ENCODE measurements at regions not wholly inside any gene's neighbourhood (a gene's known extent, or its start where the extent isn't known, plus 50 kb on each side); places are given as distances from the start of the nearest gene placed in this dataset.
"Not testable (repeated sequence)": the region's sequence is repeated elsewhere in the genome, so short reads cannot be mapped to it uniquely, and the experiment has no call there.

DNA sequence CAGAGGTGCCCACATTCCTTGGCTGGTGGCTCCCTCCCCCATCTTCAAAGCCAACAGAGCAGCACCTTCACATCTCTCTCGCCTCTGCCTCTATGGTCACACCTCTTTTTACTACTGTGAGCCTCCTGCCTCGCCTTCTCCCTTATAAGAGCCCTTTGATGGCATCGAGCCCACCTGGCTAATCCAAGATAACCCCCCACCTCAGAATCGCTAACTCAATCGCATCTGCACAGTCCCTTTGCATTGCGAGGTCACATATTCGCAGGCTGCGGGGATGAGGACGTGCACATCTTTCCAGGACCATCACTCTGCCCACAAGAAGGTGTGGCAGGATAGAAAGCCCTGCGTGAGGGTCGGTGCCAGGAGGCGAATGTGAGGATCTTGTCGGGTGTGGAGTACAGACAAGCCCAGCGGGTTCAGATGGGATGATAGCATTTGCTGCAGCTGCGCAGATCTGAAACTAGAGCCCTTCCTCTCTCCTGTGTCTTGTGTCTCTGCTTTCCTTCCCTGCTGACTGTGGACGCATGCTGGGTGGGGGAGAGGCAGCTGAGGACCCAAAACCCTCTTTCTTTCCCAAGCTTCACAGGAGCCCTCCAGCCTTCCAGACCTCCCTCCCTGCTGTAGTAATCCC is 148.3 kb upstream of the HDAC4 start (continued):
- TF ChIP-seq ZNF510 (tag by site-specific recombination; IDR thresholded peaks at IDR 0.05; ENCODE audit: insufficient replicate concordance) (no peak), ZNF391 (tag by site-specific recombination; IDR thresholded peaks at IDR 0.05; ENCODE audit: borderline replicate concordance, low read depth) (no peak), ZNF423 (tag by site-specific recombination; IDR thresholded peaks at IDR 0.05) (no peak), ZNF132 (tag by site-specific recombination; IDR thresholded peaks at IDR 0.05; ENCODE audit: borderline replicate concordance) (no peak), ZNF335 (tag by site-specific recombination; conservative IDR thresholded peaks at IDR 0.05) (no peak)
- TF ChIP-seq, protein P1, sequence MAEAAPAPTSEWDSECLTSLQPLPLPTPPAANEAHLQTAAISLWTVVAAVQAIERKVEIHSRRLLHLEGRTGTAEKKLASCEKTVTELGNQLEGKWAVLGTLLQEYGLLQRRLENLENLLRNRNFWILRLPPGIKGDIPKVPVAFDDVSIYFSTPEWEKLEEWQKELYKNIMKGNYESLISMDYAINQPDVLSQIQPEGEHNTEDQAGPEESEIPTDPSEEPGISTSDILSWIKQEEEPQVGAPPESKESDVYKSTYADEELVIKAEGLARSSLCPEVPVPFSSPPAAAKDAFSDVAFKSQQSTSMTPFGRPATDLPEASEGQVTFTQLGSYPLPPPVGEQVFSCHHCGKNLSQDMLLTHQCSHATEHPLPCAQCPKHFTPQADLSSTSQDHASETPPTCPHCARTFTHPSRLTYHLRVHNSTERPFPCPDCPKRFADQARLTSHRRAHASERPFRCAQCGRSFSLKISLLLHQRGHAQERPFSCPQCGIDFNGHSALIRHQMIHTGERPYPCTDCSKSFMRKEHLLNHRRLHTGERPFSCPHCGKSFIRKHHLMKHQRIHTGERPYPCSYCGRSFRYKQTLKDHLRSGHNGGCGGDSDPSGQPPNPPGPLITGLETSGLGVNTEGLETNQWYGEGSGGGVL (tag by site-specific recombination; IDR thresholded peaks at IDR 0.05): no peak
- TF ChIP-seq, protein P2, sequence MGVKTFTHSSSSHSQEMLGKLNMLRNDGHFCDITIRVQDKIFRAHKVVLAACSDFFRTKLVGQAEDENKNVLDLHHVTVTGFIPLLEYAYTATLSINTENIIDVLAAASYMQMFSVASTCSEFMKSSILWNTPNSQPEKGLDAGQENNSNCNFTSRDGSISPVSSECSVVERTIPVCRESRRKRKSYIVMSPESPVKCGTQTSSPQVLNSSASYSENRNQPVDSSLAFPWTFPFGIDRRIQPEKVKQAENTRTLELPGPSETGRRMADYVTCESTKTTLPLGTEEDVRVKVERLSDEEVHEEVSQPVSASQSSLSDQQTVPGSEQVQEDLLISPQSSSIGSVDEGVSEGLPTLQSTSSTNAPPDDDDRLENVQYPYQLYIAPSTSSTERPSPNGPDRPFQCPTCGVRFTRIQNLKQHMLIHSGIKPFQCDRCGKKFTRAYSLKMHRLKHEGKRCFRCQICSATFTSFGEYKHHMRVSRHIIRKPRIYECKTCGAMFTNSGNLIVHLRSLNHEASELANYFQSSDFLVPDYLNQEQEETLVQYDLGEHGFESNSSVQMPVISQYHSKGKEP (tag by site-specific recombination; IDR thresholded peaks at IDR 0.05): no peak

DNA sequence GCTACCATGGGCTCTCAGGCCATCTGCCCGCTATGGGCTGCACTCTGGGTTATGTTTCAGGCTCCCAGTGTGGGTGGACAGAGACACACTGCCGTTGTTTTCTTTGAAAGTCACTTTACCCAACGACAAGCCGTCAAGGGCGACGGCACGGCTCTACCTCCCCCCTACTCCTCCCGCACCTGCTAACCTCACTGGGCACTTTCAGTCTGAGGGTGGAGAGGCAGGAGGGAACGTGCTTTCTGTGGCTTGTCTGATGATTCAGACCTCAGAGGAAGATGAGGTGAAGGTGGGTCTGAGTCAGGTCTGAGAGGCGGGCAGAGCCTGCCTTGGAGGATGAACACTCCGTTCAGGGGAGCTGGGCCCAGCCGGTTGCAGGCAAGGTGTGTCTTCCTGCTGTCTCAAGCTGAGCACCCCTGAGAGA is 147.6 kb upstream of the HDAC4 start:
- H3K27ac ChIP-seq (ENCODE audit: extremely low read depth, low read depth, low read length): no peak overlapping the region
- POLR2A ChIA-PET: no interaction called here
- no peaks in the 10 kb centered on the region for H3K36me3 ChIP-seq (ENCODE audit: control insufficient read depth in 2 of 2, insufficient read depth in 1 of 2, low read length in 2 of 2)
- no peaks in the 10 kb centered on the region for H3K4me1 ChIP-seq (ENCODE audit: control insufficient read depth, insufficient read depth, low read length)
- H3K9me3 ChIP-seq (ENCODE audit: control insufficient read depth, insufficient read depth, low read depth, low read length): no peaks in the 10 kb centered on the region
- CTCF ChIA-PET: no interaction called here
- H3K4me3 ChIP-seq (ENCODE audit: low read depth, low read length): no peak overlapping the region
- TF ChIP-seq ZNF792 (tag by site-specific recombination; IDR thresholded peaks at IDR 0.05): no peak
- TF ChIP-seq, protein P3, sequence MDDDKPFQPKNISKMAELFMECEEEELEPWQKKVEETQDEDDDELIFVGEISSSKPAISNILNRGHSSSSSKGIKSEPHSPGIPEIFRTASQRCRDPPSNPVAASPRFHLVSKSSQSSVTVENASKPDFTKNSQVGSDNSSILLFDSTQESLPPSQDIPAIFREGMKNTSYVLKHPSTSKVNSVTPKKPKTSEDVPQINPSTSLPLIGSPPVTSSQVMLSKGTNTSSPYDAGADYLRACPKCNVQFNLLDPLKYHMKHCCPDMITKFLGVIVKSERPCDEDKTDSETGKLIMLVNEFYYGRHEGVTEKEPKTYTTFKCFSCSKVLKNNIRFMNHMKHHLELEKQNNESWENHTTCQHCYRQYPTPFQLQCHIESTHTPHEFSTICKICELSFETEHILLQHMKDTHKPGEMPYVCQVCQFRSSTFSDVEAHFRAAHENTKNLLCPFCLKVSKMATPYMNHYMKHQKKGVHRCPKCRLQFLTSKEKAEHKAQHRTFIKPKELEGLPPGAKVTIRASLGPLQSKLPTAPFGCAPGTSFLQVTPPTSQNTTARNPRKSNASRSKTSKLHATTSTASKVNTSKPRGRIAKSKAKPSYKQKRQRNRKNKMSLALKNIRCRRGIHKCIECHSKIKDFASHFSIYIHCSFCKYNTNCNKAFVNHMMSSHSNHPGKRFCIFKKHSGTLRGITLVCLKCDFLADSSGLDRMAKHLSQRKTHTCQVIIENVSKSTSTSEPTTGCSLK (tag by site-specific recombination; IDR thresholded peaks at IDR 0.05): no peak
- no peak for TF ChIP-seq EGR2 (tag by site-specific recombination; IDR thresholded peaks at IDR 0.05; ENCODE audit: low read depth)
- TF ChIP-seq, protein P4, sequence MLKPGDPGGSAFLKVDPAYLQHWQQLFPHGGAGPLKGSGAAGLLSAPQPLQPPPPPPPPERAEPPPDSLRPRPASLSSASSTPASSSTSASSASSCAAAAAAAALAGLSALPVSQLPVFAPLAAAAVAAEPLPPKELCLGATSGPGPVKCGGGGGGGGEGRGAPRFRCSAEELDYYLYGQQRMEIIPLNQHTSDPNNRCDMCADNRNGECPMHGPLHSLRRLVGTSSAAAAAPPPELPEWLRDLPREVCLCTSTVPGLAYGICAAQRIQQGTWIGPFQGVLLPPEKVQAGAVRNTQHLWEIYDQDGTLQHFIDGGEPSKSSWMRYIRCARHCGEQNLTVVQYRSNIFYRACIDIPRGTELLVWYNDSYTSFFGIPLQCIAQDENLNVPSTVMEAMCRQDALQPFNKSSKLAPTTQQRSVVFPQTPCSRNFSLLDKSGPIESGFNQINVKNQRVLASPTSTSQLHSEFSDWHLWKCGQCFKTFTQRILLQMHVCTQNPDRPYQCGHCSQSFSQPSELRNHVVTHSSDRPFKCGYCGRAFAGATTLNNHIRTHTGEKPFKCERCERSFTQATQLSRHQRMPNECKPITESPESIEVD (tag by site-specific recombination; IDR thresholded peaks at IDR 0.05): no peak
- TF ChIP-seq ZNF514 (tag by site-specific recombination; IDR thresholded peaks at IDR 0.05): no peak
- TF ChIP-seq IKZF3 (tag by site-specific recombination; IDR thresholded peaks at IDR 0.05): no peak
- no peak for TF ChIP-seq SP3 (tag by site-specific recombination; IDR thresholded peaks at IDR 0.05)
- TF ChIP-seq ZNF510 (tag by site-specific recombination; IDR thresholded peaks at IDR 0.05; ENCODE audit: insufficient replicate concordance): no peak
- no peak for TF ChIP-seq SETDB1 (IDR thresholded peaks at IDR 0.05; ENCODE audit: insufficient read length, low read length)
- no peak for TF ChIP-seq ZNF585B (tag by site-specific recombination; IDR thresholded peaks at IDR 0.05)
- TF ChIP-seq ZNF48 (tag by site-specific recombination; IDR thresholded peaks at IDR 0.05): no peak
- no peak for TF ChIP-seq ZNF626 (tag by site-specific recombination; IDR thresholded peaks at IDR 0.05)
- TF ChIP-seq, protein P5, sequence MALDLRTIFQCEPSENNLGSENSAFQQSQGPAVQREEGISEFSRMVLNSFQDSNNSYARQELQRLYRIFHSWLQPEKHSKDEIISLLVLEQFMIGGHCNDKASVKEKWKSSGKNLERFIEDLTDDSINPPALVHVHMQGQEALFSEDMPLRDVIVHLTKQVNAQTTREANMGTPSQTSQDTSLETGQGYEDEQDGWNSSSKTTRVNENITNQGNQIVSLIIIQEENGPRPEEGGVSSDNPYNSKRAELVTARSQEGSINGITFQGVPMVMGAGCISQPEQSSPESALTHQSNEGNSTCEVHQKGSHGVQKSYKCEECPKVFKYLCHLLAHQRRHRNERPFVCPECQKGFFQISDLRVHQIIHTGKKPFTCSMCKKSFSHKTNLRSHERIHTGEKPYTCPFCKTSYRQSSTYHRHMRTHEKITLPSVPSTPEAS (tag by site-specific recombination; IDR thresholded peaks at IDR 0.05): no peak
- no peak for TF ChIP-seq ZFP37 (tag by site-specific recombination; IDR thresholded peaks at IDR 0.05)
- TF ChIP-seq ZNF132 (tag by site-specific recombination; IDR thresholded peaks at IDR 0.05; ENCODE audit: borderline replicate concordance): no peak
- no peak for TF ChIP-seq ZNF416 (tag by site-specific recombination; IDR thresholded peaks at IDR 0.05)
- TF ChIP-seq TCF7L2 (IDR thresholded peaks at IDR 0.05; ENCODE audit: borderline replicate concordance, low read depth, low read length): no peak
- TF ChIP-seq, protein P6, sequence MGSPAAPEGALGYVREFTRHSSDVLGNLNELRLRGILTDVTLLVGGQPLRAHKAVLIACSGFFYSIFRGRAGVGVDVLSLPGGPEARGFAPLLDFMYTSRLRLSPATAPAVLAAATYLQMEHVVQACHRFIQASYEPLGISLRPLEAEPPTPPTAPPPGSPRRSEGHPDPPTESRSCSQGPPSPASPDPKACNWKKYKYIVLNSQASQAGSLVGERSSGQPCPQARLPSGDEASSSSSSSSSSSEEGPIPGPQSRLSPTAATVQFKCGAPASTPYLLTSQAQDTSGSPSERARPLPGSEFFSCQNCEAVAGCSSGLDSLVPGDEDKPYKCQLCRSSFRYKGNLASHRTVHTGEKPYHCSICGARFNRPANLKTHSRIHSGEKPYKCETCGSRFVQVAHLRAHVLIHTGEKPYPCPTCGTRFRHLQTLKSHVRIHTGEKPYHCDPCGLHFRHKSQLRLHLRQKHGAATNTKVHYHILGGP (tag by site-specific recombination; IDR thresholded peaks at IDR 0.05): no peak

DNA sequence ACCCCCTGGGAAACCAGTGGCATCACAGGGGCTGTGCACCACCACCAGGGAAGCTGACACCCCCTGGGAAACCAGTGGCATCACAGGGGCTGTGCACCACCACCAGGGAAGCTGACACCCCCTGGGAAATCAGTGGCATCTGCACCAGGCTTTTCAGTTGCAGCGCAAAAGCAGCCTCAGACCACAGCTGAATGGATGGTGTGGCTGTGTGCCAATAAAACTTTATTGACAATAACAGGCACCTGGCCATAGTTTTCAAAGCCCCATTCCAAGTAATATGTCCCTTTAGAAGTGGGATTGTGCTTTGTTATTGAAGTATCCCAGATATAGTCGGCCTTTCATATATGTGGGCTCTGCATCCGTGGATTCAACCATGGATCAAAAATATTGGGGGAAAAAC is 146.3 kb upstream of the HDAC4 start:
- CTCF ChIA-PET; H3K4me3 ChIP-seq (ENCODE audit: low read depth, low read length); H3K9me3 ChIP-seq (ENCODE audit: control insufficient read depth, insufficient read depth, low read depth, low read length); POLR2A ChIA-PET; H3K36me3 ChIP-seq (ENCODE audit: control insufficient read depth in 2 of 2, insufficient read depth in 1 of 2, low read length in 2 of 2); H3K4me1 ChIP-seq (ENCODE audit: control insufficient read depth, insufficient read depth, low read length); H3K27ac ChIP-seq (ENCODE audit: extremely low read depth, low read depth, low read length): not testable (repeated sequence)

Data from HEK293 (cell line).